K562 (cell line): ENCODE measurements at regions not wholly inside any gene's neighbourhood (a gene's known extent, or its start where the extent isn't known, plus 50 kb on each side); places are given as distances from the start of the nearest gene placed in this dataset.

Experiments used
- CBX3 ChIP-seq, 2 experiments: IDR thresholded peaks; 1 replicate in 1 of 2; 2 replicates in 1 of 2; pipeline ENCODE4 v1.6.1; 2012; ENCODE audit warnings: inconsistent platforms in 2 of 2, low read length in 2 of 2, borderline replicate concordance in 1 of 2, control low read depth in 1 of 2
- CBX5 ChIP-seq: IDR thresholded peaks from 2 replicates; pipeline ENCODE4 v1.6.1; 2014; ENCODE audit warnings: low read depth, borderline replicate concordance
- CCNT2 ChIP-seq: IDR thresholded peaks from 2 replicates; pipeline ENCODE4 v1.6.1; 2011; ENCODE audit warnings: borderline replicate concordance, low read depth, mild to moderate bottlenecking, moderate library complexity, mixed read lengths, low read length; ENCODE audit not compliant: insufficient read length; ENCODE audit errors: extremely low read depth
- DACH1 ChIP-seq: fragments of 450-650 bp; IDR thresholded peaks from 2 replicates; pipeline ENCODE4 v1.6.1; 2018; ENCODE audit not compliant: partially characterized antibody
- ETV5 ChIP-seq: sonication (generic); formaldehyde crosslinking; IDR thresholded peaks from 2 replicates; pipeline ENCODE4 v1.4.0; 2020; ENCODE audit warnings: low read depth, mild to moderate bottlenecking, missing genetic modification reagents
- FOXK1 ChIP-seq: sonication (generic); formaldehyde crosslinking; IDR thresholded peaks from 2 replicates; pipeline ENCODE4 v1.8.0; 2022; ENCODE audit warnings: missing genetic modification reagents, mild to moderate bottlenecking, borderline replicate concordance
- HINFP ChIP-seq: fragments of 450-650 bp; conservative IDR thresholded peaks from 2 replicates; pipeline ENCODE4 v1.6.1; 2016; ENCODE audit warnings: missing genetic modification characterization, low read depth, mild to moderate bottlenecking, control low read depth, missing compliant biosample characterization
- MCM5 ChIP-seq: fragments of 450-650 bp; IDR thresholded peaks from 2 replicates; pipeline ENCODE4 v1.6.1; 2016; ENCODE audit warnings: low read depth
- MGA ChIP-seq: fragments of 450-650 bp; IDR thresholded peaks from 2 replicates; pipeline ENCODE4 v1.6.1; 2016; ENCODE audit warnings: mild to moderate bottlenecking, moderate library complexity
- NFXL1 ChIP-seq: fragments of 450-650 bp; formaldehyde crosslinking; IDR thresholded peaks from 2 replicates; pipeline ENCODE4 v1.4.0; 2021; ENCODE audit warnings: mild to moderate bottlenecking
- SRSF7 ChIP-seq: fragments of 200-400 bp; formaldehyde crosslinking; optimal IDR thresholded peaks from 2 replicates; pipeline ENCODE3; 2017; ENCODE audit warnings: mild to moderate bottlenecking, low read depth, low read length
- ZNF347 ChIP-seq: fragments of 450-650 bp; formaldehyde crosslinking; IDR thresholded peaks from 2 replicates; pipeline ENCODE4 v1.4.0; 2020; ENCODE audit warnings: low read depth, mild to moderate bottlenecking, moderate library complexity
- ZNF408 ChIP-seq: fragments of 250-450 bp; sonication (Bioruptor Pico); IDR thresholded peaks from 2 replicates; pipeline ENCODE4 v1.4.0; 2020; ENCODE audit warnings: low read depth, mild to moderate bottlenecking, moderate library complexity
- ZNF511 ChIP-seq: sonication (generic); formaldehyde crosslinking; IDR thresholded peaks from 2 replicates; pipeline ENCODE4 v1.8.0; 2022; ENCODE audit warnings: mild to moderate bottlenecking, missing genetic modification reagents
- ZNF76 ChIP-seq: fragments of 250-450 bp; sonication (Bioruptor Pico); IDR thresholded peaks from 2 replicates; pipeline ENCODE4 v1.4.0; 2020; ENCODE audit warnings: mild to moderate bottlenecking, moderate library complexity, borderline replicate concordance

- TF ChIP-seq MGA: no peak
- TF ChIP-seq CCNT2: no peak
- TF ChIP-seq ZNF76 (CRISPR knock-in tag): peak; percentile 96
- no peak for TF ChIP-seq MCM5
- no peak for TF ChIP-seq CBX3 (IDR thresholded peaks at IDR 0.05; ENCODE audit: borderline replicate concordance in 1 of 2, low read length in 2 of 2)
- peak; percentile 72 for TF ChIP-seq HINFP
- TF ChIP-seq CBX5: no peak
- TF ChIP-seq FOXK1: no peak
- TF ChIP-seq SRSF7: no peak
- TF ChIP-seq DACH1: no peak
- TF ChIP-seq ZNF408 (CRISPR knock-in tag): no peak
- no peak for TF ChIP-seq ZNF511 (CRISPR knock-in tag)
- TF ChIP-seq ZNF347 (CRISPR knock-in tag): peak; percentile 89
- no peak for TF ChIP-seq ETV5 (CRISPR knock-in tag)
- TF ChIP-seq NFXL1 (CRISPR knock-in tag): peak; percentile 97
These were observed 58.9 kb upstream of the SAMD5 start (continued) for GRCh38 chr6:147449405-147450161.
